Chondrocyte (in vitro differentiated cells): ENCODE measurements at regions not wholly inside any gene's neighbourhood (a gene's known extent, or its start where the extent isn't known, plus 50 kb on each side); places are given as distances from the start of the nearest gene placed in this dataset.

Experiments used
- DNase-seq: peaks from one replicate; pipeline ENCODE4 v3.0.0; 2021; ENCODE audit warnings: mixed read lengths, low spot score
- H3K27ac Mint-ChIP-seq: one replicate; pipeline ENCODE4 v1.8.0; 2021; ENCODE audit warnings: mild to moderate bottlenecking, moderate library complexity, mixed read lengths; ENCODE audit not compliant: unreplicated experiment
- H3K27me3 Mint-ChIP-seq: 2 replicates; pipeline ENCODE4 v1.8.0; 2021; ENCODE audit warnings: low read depth, mixed read lengths
- H3K36me3 Mint-ChIP-seq: 2 replicates; pipeline ENCODE4 v1.8.0; 2021; ENCODE audit warnings: low read depth, mixed read lengths
- H3K4me1 Mint-ChIP-seq: 2 replicates; pipeline ENCODE4 v1.8.0; 2021; ENCODE audit warnings: low read depth, mild to moderate bottlenecking, mixed read lengths
- H3K4me3 Mint-ChIP-seq: one replicate; pipeline ENCODE4 v1.8.0; 2021; ENCODE audit warnings: mild to moderate bottlenecking, moderate library complexity, mixed read lengths; ENCODE audit not compliant: unreplicated experiment
- H3K9me3 Mint-ChIP-seq: 2 replicates; pipeline ENCODE4 v1.8.0; 2021; ENCODE audit warnings: low read depth, mixed read lengths
- TF ChIP-seq, protein P1 (sequence below): fragments of 200-600 bp; sonication (generic); IDR thresholded peaks from 2 replicates; pipeline ENCODE4 v1.5.0; 2021; ENCODE audit warnings: antibody characterized with exemption, mild to moderate bottlenecking, moderate library complexity

DNA sequence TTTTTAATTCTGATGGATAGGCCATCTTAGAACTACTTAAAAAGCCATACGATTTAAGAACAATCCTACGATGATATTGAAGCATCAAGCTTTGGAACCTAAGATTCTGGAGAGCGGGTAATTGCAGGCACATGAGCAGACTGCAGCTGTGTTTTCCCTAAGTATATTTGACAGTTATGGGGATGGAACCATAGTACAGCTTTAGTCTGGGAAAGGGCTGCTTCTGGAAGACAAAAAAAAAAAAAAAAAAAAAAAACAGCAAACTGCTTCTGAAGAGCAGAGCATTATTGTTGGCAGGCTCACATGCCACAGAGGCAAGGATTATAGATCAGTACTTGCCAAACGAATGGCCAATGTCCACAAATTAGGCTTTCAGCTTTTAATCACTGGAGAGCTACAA lies 1618.7 kb downstream of the AMY1C start:
- Mint-ChIP-seq H3K27me3 (no peaks in the 10 kb centered on the region), H3K4me3 (no peak overlapping the region), H3K36me3 (no peaks in the 10 kb centered on the region), H3K27ac (no peak overlapping the region), H3K9me3 (no peaks in the 10 kb centered on the region), H3K4me1 (no peaks in the 10 kb centered on the region)
- DNase-seq = no peak
- TF ChIP-seq, protein P1, sequence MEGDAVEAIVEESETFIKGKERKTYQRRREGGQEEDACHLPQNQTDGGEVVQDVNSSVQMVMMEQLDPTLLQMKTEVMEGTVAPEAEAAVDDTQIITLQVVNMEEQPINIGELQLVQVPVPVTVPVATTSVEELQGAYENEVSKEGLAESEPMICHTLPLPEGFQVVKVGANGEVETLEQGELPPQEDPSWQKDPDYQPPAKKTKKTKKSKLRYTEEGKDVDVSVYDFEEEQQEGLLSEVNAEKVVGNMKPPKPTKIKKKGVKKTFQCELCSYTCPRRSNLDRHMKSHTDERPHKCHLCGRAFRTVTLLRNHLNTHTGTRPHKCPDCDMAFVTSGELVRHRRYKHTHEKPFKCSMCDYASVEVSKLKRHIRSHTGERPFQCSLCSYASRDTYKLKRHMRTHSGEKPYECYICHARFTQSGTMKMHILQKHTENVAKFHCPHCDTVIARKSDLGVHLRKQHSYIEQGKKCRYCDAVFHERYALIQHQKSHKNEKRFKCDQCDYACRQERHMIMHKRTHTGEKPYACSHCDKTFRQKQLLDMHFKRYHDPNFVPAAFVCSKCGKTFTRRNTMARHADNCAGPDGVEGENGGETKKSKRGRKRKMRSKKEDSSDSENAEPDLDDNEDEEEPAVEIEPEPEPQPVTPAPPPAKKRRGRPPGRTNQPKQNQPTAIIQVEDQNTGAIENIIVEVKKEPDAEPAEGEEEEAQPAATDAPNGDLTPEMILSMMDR = no peak

DNA sequence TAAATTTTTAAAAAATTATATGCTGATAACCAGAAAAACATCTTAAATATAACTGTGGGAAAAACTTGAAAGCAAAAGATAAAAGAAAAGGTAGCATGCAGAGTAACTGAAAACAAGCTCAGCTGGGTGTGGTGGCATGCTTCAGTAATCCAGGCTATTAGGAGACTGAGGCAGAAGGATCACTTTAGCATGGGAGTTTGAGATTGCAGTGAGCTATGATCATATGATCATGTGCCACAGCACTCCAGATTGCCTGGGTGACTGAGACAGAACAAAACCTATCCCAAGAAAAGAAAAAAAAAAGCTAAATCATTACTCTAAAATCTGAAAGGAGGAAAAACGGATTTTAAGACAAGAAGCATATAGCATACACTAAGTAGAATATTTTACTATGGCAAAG lies 1624.0 kb downstream of the AMY1C start:
- Mint-ChIP-seq H3K36me3 (no peaks in the 10 kb centered on the region), H3K27me3 (no peaks in the 10 kb centered on the region), H3K4me3 (no peak overlapping the region), H3K27ac (no peak overlapping the region), H3K4me1 (no peaks in the 10 kb centered on the region), H3K9me3 (peaks cover 4% of the 10 kb centered on the region)
- no peak for DNase-seq
- TF ChIP-seq, protein P1 = no peak

DNA sequence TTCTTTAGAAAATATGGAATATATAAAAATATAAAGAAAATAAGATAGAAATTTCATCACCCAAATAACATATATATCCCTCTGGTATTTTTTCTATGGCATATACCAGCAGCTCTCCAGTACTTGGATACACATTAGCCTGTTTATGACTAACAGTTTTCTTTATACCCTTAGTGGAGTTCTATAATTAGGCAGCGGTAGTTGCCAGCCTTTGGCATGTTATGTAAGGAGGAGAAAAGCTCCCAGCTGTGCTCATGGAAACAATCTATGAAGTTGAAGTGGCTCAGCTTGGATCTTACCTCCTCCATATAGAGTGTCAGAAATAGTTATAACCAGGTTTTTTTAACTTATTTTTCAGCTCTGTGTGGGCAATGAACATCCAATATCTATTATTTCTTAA lies 1636.8 kb downstream of the AMY1C start:
- no peak for DNase-seq
- H3K9me3 Mint-ChIP-seq = peaks cover 6% of the 10 kb centered on the region
- no peaks in the 10 kb centered on the region for H3K4me1 Mint-ChIP-seq
- TF ChIP-seq, protein P1 = no peak
- no peak overlapping the region for H3K27ac Mint-ChIP-seq
- H3K27me3 Mint-ChIP-seq = peaks cover 1% of the 10 kb centered on the region
- H3K4me3 Mint-ChIP-seq = no peak overlapping the region
- no peaks in the 10 kb centered on the region for H3K36me3 Mint-ChIP-seq

DNA sequence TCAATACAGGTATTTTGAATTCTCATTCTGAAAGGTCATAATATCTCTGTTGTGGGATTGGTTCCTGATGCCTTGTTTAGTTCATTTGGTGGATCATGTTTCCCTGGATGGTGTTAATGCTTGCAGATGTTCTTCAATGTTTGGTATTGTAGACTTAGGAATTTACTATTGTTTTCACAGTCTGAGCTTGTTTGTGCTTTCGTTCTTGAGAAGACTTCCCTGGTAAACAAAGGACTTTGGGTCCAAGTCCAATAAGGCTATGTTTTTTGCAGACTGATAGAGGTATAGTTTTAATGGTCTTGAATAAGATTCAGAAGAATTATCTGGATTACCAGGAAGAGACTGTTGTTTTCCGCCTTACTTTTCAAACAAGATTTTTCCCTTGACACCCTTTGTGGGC lies 1646.3 kb downstream of the AMY1C start:
- TF ChIP-seq, protein P1 = no peak
- no peaks in the 10 kb centered on the region for H3K36me3 Mint-ChIP-seq
- no peaks in the 10 kb centered on the region for H3K4me1 Mint-ChIP-seq
- no peak overlapping the region for H3K4me3 Mint-ChIP-seq
- H3K27me3 Mint-ChIP-seq = peaks cover 2% of the 10 kb centered on the region
- no peak for DNase-seq
- H3K9me3 Mint-ChIP-seq = peaks cover 22% of the 10 kb centered on the region
- H3K27ac Mint-ChIP-seq = no peak overlapping the region

DNA sequence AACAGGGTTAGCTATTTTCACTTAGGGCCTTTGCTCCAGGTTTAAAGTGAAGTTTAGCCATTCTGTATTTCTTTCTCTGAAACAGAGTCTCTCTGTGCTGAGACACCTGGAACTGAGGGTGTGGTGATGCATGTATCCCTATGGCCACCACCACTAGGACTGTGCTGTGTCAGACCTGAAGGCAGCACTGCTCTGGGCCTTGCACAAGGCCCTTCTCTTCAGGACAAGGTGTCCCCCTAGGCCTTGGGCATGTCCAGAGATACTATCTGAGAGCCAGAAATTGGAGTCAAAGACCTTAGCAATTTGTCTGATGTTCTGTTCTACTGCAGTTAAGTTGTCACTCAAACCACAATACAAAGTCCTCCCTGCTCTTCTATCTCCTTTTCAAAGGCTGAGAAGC lies 1649.2 kb downstream of the AMY1C start:
- Mint-ChIP-seq H3K4me3 (no peak overlapping the region), H3K9me3 (peaks cover 18% of the 10 kb centered on the region), H3K36me3 (no peaks in the 10 kb centered on the region), H3K27me3 (no peaks in the 10 kb centered on the region), H3K27ac (no peak overlapping the region), H3K4me1 (no peaks in the 10 kb centered on the region)
- TF ChIP-seq, protein P1 = no peak
- DNase-seq = no peak
